NCI-H748 (cell line): ENCODE measurements at regions not wholly inside any gene's neighbourhood (a gene's known extent, or its start where the extent isn't known, plus 50 kb on each side); places are given as distances from the start of the nearest gene placed in this dataset.
"Not testable (repeated sequence)": the region's sequence is repeated elsewhere in the genome, so short reads cannot be mapped to it uniquely, and the experiment has no call there.

ENCODE experiments used
- DNase-seq: peaks from one replicate; lab custom pipeline; 2025; ENCODE audit not compliant: unreplicated experiment; lab: John Stamatoyannopoulos, UW

DNA sequence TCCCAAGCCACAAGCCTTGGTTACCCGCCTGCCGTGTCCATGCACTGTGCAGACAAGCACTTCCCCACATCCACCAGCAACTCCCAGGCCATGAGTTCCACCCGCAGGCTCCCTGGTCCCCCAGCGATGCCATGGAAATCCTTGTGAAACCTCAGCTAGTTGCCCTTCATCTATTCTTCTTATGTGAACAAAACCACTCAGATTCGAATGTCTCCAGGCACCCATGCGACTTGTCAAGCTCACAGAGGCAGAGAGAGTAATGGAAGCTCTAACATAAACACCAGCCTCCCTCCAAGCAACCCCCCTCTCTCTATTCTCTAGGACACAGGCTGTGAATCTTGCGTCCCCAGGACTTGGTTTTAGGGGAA, 182.6 kb downstream of the C16orf95 start:
- no peak for DNase-seq

DNA sequence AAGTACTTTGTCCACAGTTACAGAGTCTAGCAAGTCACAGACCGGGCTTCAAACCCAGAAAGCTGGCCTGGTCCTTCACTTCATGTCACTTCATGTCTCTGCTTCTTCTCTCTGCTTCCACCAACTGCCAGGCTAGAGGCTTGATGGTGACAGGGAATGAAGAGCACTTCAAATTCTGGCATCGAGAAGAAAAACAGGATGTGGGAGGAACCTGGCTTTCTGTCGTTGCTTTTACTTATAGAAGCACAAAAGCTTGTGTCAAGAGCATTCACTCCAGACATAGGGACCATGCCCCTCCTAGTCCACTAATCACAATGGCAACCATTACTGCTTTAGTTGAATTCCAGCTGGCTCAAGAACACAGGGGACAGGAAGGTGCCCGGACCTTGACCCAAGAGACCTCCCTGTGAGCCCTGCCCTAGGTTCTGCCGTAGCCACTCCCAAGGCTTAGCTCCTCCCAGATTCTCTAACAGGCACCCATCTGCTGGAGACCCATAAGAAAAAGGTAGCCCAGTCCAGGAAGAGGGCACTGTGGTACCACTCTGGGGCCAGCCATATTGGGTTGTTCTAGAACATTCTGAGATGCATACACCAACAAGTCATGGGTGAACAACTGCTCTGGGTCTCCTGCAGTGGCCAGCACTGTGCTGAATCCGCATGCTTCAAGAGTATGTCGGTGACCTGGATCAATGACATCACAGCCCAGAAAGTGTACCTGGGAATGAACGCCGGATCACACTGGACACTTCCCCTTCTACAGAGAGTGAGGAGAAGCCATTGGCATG, 181.8 kb downstream of the C16orf95 start:
- peak; percentile 6 for DNase-seq

DNA sequence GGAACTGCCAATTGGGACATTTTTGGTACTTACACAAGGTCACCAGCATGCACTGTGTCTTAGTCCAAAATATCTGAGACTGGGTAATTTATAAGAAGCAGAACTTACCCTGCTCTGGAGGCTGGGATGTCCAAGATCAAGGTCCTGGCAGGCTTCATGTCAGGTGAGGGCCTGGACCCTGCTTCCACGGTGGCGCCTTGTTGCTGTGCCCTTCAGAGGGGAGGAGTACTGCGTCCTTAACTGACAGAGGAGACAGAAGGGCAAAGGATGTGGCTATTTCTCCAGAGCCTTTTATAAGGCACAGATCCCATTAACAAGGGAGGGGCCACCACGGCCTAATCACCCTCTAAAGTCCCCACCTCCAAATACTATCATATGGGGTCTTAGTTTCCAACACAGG, 178.9 kb downstream of the C16orf95 start:
- no peak for DNase-seq

DNA sequence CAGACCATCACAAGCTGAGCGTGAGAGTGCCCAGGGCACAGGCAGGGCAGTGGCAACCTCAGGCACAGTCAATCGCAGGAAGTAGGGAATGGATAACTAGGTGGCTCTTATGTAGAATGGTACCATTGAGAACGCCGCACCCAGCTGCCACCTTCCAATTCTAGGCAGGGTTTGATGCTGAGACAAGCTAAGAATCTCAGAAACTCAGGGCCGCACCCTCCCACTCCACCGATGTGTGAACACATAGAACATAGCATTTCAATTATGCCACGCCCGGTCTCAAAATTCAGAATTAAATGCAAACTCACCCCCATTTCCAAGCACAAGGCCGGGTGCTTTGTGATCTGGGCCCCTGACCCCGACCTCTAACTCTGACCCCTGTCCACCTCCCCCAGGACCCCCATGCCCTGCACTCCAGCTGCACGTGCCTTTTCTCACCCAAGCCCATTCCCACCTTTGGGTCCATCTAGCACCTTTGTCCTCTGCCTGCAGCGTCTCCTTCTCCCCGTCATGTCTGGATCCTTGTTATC, 178.4 kb downstream of the C16orf95 start:
- DNase-seq: no peak

DNA sequence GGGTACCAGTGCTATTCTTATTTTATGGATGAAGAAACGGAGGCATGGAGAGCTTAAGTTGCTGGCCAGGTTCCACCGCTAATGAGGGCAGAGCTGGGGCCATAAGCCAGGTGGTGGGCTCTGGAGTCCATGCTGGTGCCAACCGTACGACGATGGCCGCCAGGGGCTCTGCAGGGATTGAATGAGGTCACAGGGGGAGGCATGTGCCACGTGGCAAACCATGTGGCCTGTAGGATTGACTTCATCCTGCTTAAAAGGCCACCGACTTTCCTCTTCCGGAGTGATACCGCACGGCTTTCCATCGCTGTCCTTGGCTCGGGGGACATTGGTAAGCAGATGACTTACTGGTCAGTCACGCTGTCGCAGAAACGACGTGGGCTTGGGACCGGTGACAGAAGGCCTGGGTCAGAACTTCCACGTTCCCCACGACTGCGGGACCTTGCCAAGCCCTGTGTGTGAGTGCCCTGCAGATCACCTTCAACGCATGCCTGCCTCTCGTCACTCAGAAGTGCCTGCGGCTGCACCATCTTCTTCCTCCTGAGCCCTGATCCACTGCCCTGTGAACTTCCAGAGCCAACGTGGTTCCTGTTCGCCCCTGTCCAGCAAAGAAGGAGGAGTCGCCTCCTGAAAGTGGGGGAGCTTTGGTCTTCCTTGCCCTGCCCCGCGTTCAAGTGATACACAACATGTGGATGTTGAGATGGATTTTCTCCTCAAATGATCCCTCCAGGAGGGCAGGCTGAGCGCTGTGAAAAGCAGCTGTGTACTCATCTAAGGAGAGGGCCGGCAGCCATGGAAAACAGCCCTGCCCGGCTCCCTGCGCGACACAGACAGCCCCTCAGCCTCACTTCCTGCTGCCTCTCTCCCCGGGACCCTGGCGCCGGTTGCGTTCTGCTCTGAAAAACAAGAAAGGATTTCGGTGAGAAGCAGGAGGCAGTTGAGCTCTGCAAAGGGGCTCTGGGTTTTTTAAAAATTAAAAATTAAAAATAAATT, 176.7 kb downstream of the C16orf95 start:
- peak; percentile 3 for DNase-seq

DNA sequence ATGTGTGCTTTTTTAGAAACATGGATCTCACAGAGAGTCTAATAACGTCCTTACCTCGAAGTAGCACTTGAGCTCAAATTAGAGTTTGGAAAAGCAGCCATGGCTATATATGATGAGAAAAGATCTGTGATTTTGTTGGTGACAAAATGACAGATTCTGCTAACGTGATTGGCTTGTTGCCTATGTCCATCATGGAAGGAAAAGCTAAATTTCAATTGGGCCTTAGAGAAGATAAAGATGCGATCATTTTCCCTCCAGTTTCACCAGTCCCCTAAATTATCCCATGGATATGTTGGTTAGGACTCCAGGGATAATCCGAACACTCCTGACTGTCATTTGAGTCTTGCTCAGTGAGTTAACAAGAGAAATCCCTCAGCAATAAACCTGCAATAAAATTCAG, 175.8 kb downstream of the C16orf95 start:
- DNase-seq: peak; percentile 1

DNA sequence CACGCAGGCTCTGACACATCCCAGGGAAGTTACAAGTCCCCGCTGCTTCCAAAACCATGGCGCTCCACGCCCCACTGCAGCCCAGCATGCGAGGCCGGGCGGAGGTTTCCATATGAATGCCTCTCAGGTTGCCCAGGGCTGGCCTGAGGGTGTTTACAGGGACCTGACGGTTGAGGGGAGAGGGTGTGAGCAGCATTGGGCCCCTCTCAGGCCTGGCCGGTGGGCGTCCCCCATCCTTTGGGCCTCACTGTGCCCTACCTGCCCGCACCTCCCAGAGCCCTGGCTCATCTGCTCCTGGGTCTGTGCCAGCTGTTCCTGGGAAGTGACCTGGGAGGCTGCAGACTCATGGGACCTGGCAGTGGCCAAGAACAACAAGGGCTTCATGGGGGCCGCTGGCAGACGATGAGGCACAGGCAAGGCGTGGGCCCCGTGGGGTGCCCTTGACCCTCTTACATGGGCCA, 173.5 kb downstream of the C16orf95 start:
- DNase-seq: no peak

DNA sequence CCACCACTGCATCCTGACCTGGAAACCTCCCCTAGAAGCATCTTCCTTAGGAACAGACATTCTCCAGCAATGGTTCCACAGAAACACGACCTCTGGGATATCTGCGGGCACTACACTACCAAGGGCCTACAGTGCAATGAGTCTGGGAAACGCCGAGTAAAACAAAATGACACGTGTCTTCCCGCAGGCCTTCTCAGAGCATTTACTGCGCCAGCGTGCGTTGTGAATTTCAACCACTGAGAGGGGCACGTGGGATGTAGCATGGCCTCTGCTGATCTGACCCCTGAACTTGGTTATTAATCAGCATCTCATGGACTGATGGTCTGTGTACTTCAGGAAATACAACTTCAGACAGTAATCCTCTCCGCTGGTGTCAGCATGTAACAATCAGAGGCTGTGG, 173.0 kb downstream of the C16orf95 start:
- no peak for DNase-seq

DNA sequence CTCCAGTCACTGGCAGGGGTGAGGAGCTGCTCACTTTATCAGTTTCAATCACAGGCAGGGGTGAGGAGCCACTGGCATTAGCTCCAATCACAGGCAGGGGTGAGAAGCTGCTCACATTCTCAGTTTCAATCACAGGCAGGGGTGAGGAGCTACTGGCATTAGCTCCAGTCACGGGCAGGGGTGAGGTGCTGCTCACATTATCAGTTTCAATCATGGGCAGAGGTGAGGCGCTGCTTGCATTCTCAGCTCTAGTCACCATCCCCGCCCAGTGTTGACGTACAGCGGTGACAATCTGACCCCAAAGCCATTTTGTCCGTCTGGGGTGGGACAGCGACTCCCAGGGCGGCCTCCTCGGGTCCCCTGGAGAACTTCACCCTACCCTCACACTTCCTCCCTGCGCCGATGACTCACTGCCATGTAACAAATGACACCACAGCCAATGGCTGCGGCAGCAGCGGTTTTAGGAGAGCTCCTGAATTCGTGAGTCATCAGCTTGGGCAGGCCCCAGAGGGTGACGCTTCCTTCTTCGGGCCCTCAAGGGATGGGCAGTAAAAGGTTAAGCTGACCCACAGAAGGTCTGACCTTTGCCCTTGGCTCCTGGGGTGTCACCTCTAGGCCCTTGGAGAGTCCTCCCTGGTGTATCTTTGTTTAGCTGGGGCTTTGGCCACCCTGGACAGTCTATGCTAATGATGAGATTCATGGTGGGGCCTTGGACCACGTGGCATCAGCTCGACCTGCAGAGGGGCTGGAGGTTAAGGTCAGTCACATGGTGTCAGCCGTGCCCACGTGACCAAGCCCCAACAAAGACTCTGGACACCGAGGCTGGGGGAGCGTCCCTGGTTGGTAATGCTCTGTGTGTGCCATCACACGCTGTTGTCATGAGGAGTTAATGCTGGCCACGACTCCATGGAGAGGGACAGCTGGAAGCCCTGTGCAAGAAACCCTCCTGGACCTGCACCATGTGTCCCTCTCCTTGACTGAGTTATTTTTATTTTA, 171.7 kb downstream of the C16orf95 start:
- peak; percentile 3 for DNase-seq

DNA sequence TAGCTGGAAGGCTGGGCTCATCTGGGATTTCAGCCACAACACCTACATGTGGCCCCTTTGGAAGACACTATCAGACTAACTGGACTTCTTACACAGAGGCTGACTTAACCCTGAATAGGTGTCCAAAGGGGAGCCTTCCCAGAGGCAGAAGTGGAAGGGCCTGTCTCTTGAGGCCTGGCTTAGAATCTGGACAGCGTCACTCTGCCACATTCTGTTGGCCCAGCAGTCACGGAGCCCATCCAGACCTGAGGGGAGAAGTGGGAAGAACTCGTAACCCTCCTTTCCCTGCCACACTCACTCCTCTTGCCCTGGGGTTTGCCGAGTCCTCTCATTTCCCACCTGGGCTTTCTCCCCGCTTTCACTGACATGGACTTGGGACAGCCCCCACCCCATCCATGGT, 170.5 kb downstream of the C16orf95 start:
- no peak for DNase-seq

DNA sequence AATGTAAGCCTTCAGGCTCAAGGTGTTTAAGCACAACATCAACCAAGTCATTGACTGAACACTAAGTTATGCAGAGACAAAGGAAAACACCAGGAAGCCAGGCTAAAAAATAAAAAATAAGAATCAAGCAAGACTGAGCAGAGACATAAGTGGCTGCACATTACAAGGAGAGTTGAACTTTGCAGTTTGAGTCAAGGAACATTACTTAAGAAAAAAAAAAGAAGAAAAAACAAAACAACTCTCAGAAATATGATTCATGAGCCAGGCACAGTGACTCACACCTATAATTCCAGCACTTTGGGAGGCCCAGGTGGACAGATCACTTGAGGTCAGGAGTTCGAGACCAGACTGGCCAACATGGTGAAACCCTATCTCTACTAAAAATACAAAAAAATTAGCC, 168.1 kb downstream of the C16orf95 start:
- no peak for DNase-seq

DNA sequence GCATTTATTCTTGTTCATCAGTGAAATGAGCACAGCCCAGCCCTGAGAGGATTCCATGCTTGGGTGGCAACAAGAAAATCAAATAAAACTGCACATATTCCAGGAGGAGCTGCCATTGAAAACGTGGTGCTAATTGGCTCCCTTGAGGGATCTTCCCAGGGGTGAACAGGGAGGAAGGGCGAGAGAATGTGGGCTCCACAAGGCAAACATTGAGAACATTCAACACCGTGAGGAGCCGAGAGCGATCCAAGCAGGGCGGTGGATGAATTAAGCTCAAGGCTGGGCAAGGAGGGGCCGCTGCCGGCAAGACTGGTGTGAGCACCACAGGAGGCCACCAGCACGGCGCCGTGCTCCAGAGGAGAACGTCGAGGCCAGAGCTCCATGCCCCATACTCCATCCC, 166.9 kb downstream of the C16orf95 start:
- DNase-seq: no peak

DNA sequence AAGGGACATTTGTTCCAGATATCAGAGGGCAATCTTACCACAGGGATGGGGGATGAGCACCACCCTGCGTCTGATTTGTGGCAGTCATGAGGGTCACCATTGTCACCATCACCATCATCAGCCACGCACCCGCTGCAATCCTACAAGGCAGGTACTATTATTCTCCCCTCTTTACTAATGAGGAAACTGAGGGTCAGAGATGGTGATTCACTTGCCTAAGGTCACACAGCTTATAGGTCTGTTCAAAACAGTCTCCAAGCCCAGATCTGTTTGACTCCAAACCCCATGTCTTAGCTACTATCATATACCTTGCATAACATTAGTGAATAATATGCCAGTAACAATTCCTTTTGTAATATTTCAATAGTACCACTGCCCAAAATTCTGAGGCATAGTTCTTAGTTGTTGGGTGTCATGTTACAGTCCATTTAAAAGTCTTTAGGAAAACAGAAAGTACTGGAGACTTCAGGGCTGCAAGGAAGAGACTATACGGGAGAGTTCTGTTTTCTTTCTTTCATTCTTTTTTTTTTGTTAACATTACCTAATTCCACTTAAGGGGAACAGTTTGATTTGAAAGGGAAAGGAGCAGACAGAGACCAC, 166.4 kb downstream of the C16orf95 start:
- no peak for DNase-seq

DNA sequence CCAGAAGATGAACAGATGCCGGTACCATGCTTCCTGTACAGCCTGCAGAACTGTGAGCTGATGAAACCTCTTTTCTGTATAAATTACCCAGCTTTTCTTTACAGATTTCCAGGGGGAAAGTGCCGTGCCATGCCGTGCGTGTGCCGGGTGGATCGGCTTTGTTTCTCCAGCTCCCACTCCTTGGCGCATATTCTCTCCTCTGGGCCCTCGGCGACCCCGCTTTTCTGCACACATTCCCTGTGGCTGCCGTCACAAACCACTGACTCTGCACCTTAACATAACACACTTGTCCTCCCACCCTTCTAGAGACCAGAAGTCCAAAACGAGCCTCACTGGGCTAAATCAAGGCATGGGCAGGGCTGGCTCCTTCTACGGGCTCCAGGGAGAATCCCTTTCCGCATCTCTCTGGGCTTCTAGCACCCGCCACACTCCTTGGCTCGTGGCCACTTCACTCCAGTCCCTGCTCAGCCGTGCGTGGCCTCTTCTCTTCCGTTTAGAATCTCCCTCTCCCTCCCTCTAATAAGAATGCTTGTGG, 164.9 kb downstream of the C16orf95 start:
- no peak for DNase-seq

DNA sequence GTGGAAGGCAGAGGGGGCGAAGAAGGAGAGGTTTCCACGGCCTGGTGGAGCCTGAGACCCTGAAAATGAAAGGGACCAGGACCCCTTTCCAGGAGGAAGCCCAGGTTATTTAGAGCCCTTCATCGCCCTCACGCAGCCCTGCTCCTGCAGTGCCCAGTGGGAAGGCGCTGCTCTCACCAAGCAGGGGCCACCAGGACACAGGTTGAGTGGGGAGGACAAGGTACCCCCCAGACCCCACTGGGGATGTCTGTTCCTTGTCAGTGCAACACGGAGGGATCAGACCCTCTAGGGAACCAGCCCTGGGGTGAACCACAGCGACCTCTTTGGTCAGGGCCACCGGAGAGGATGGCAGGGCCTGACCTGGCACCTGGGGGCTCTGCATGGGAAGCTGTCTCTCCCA, 163.9 kb downstream of the C16orf95 start:
- no peak for DNase-seq

DNA sequence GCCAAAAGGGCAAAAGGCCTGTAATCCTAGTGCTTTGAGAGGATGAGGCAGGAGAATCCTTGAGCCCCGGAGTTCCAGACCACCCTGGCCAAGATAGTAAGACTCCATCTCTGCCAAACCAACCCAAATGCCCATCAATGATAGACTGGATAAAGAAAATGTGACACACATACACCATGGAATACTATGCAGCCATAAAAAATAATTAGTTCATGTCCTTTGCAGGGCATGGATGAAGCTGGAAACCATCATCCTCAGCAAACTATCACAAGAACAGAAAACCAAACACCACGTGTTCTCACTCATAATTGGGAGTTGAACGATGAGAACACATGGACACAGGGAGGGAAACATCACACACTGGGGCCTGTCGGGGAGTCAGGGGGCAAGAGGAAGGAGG, 161.9 kb downstream of the C16orf95 start:
- DNase-seq: not testable (repeated sequence)

DNA sequence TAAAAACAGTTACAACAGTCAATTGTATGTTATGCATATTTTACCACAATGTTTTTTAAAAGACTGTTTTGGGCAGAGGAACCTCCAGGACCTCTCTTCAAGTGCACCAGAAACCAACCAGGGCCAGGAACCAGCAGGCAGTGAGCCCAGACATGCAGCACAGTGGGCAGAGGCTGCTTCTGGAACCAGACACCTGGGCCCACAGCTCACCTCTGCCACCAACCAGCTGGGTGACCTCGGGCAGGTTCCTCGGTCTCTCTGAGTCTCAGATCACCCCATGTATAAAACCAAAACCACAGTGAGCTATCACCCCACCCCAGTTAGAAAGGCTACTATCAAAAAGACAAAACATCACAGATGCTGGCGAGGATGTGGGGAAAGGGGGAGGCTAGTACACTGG, 161.0 kb downstream of the C16orf95 start:
- DNase-seq: no peak

DNA sequence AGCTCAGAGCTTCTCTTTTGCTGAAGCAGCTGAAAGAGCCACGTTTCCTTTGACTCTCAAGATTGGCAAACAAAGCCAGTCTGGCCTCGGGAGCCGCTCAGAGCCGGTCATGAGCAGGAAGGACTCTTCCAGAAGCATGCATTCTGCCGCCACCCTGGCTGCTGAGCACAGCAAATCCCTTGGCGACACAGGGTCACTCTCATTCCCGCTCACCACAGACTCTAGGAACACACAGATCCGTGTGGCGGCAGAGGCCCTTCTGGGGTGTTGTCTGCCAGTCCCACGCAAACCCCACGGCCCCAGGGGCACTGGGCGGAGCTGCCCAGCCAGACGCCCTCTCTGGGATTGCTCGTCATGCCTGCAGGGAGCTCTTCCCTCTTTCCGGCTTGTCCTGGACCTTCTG, 157.0 kb downstream of the C16orf95 start:
- DNase-seq: no peak

DNA sequence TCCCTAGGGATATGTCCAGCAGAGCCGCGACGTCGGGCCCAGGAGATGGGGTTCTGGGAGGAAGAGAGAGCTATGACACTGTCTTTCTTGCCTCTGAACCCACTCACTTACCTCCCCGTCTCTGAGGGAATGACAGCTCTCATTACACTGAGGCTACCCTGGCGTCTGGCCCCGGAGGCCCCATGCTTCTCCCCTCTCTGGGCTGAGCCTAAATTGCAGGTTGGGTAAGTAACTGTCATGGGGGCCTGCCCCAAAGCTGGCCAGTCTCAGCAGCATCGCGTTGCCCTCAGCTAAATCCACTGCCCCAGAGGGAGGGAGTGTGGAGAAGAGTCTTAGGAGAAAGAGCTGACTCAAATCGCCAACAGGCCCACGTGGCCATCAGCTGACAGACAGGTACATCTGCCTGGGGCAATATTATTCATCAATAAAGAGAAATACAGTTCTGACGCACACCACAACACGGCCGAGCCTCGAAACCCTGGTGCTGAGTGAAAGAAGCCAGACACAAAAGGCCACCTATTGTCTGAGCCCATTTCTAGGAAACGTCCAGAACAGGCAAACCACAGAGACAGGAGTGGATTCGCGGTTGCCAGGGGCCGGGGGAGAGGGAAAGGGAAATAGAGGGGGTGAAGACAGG, 156.4 kb downstream of the C16orf95 start:
- DNase-seq: no peak
